HG03457 (cell line): ENCODE measurements at regions not wholly inside any gene's neighbourhood (a gene's known extent, or its start where the extent isn't known, plus 50 kb on each side); places are given as distances from the start of the nearest gene placed in this dataset.
"Not testable (repeated sequence)": the region's sequence is repeated elsewhere in the genome, so short reads cannot be mapped to it uniquely, and the experiment has no call there.

Experiments
- ATAC-seq: cut with Tn5 transposase; IDR thresholded peaks from one replicate; pipeline ENCODE4 v1.9.1; 2021; ENCODE audit warnings: moderate number of reproducible peaks; ENCODE audit not compliant: unreplicated experiment

DNA sequence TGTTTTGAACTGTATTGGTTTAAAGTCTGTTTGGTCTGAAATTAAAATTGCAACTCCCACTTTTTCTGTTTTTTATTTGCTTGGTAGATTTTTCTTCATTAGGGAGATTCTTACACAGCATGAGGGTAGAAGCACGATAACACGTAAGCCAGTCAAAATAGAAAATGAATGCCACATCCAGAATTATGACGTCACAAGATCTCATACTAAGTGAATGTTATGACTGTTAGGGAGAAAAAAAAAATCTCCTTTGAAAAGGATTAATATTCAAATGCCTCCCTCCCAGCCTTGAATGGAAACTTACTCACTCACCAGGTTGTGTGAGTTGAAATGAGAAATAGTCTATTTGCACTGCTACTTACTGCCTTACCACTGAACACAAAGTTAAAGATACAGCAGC, 670.8 kb downstream of the TFAP2A start:
- no peak for ATAC-seq

GRCh38 chr6:9732056-9732455, 682.8 kb downstream of the TFAP2A start:
- ATAC-seq: no peak

DNA sequence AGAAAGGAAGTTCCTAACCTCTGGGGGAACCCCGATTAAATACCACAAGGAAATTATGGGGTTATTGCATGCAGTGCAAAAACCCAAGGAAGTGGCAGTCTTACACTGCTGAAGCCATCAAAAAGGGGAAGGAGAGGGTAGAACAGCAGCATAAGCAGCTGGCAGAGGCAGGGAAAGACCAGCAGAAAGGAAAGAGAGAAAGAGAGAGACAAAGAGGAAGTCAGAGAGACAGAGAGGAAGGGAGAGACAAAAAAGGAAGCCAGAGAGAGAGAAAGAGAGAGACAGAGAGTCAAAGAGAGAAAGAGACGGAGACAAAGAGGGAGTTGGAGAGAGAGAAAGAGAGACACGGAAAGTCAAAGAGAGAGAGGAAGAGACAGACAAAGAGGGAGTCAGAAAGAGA, 689.1 kb downstream of the TFAP2A start:
- ATAC-seq: not testable (repeated sequence)

DNA sequence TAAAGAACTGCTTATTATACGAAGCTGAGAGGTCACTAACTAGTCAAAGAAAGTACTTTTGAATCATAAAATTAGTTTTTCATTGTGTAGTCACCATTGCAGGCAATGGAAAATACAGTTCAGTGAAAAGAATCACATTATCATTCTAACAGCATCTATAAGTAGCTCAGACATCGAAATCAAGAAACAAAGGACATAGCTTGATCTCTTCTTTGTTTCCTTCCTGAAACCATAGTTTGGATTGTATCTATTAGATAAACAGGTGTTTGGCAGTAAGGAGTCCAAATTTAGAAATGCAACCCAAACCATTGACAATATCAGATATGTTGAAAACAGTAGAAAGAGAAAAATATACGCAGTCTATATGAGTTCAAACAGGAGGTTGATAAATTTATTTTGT, 697.3 kb downstream of the TFAP2A start:
- no peak for ATAC-seq

DNA sequence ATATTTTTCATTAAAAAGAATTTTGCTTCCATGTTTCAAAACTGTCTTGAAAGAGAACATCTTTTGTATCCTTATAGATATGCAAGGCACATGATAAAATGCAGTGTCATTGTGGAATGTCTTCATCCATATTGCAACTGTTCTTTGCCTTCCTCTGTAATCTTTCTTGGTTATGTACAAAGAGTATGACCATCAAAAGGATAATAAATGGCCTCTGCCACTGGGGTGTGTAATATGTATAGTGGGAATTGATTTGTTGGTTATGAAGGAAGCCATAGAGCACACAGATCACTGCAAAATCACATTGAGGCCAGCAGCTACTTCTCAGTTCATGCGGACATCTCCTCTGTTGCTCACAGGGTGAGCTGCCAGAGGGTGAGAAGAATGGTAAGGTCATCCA, 703.5 kb downstream of the TFAP2A start:
- ATAC-seq: no peak

- no peak for ATAC-seq
These were observed 704.3 kb downstream of the TFAP2A start for GRCh38 chr6:9710574-9710973.

DNA sequence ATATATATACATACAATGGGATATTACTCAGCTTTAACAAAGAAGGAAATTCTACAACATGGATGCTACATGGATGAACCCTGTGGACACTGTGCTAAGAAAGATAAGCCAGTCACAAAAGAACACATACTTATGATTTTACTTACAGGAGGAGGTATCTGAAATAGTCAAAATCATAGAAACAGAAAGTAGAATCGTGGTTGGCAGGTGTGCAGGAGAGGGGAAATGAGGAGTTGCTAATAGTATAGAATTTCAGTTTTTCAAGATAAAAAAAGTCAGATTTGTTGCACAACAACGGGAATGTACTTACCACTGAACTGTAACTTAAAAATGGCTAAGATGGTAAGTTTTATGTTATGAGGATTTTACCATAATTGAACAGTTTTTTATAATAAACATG, 706.3 kb downstream of the TFAP2A start:
- no peak for ATAC-seq

DNA sequence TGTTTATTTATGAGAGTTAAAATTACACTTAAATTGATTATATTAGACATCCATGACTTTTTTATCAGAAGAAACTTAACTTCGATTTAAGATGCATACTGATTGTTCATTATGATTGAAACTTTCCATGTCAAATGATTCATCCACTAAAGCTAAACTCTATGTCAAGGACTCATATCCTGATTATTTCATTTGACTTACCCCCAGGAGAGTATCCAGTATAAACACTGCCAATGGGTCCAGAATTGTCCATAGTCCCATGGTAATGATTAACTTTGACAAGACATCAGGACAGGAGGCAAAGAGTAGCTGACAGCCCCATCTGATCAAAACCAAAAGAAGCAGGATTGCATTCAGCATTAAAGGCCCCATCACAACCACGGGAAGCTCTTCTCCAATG, 709.9 kb downstream of the TFAP2A start:
- no peak for ATAC-seq

DNA sequence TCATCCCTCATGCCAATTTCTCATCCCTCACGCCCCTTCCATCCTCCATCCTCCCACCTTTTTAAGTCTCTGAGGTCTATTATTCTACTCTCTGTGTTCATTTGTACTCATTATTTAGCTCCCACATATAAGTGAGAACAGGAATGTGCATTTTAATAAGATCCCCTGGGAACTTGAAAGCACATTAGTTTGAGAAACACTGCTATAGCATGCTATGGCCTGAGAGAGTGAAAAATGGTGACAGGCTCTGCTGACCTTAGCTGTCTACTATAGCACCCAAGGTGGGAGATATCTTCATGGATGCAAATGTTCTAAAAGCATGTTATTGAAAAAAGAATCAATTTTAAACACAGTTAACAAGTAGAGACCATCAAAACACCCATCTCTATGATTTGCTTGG, 712.0 kb downstream of the TFAP2A start:
- ATAC-seq: no peak

- ATAC-seq: no peak
These were observed 715.0 kb downstream of the TFAP2A start for GRCh38 chr6:9699888-9700287.

GRCh38 chr6:9697263-9697931, 717.5 kb downstream of the TFAP2A start:
- no peak for ATAC-seq

DNA sequence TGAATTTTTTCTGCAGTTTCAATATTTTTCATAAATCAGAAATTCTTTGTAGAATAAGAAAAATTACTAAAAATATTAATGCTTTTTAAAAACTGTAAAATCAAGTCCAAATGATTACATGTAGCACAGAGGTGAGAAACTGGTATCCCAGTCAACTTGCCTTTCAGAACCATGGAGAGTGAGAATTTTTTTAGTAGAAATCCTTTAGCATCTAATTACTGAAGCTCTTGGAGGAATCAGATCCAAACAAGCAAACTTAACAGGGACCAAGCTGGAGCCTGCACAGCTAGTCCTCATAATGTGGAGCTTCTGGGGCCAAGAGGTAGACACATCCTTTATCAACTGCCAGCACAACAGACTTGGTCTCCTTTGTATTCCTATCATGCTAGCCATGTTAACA, 724.5 kb downstream of the TFAP2A start:
- no peak for ATAC-seq

GRCh38 chr6:9680727-9681126, 734.1 kb downstream of the TFAP2A start:
- ATAC-seq: not testable (repeated sequence)

DNA sequence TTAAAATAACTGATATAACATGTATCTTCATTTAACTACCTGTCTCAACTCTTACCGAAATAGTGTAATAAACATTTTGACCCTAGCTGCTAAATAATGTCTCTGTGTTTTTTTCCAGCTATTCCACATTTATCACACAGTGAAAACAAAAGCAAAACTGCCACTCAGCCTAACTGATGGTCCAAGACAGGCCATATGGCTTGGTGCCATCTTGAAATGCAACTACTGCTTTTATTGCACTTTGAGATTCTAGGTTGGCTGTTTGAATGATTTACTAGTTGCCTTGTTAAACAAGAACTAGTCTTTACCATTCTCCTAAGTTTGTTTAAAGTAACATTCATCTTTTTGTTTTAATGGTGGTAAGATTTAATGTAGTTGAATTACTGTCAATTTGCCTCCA, 739.8 kb downstream of the TFAP2A start:
- no peak for ATAC-seq

DNA sequence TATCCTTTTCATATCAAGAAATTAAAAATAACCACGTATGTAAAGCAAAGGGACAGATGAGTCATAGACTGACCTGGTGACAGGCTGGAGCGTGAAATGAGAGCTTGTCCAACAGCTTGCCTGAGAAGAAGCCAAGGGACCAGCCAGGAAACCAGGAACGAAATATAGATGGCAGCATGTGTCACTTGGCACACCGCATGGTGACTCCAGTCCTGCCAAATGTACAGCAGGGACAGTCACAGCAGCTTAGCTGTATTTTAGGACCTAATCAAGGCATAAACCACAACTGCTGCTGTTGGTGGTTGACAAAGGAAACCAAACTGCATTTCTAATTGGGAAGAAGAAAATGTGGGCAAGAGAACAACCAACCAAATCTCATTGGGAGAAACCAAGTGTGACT, 755.0 kb downstream of the TFAP2A start:
- no peak for ATAC-seq

DNA sequence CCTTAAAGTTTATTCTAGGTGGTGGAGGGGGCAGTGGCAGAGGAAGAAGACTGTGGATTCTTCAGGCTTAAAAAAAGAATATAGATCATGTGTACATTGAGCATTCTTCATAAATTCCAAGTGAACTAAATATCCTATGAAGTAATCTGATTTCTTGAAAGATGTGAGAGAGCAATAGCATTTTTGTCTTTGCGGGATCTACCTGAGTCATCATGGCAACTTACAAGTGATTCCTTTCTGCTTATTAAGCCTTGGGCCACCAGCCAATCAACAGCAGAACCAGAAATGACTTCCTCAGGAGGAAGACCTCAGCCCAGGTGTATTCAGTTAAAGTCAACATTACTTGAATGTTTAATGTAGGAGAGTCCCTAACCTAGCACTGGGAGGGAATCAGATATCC, 756.9 kb downstream of the TFAP2A start:
- ATAC-seq: no peak

DNA sequence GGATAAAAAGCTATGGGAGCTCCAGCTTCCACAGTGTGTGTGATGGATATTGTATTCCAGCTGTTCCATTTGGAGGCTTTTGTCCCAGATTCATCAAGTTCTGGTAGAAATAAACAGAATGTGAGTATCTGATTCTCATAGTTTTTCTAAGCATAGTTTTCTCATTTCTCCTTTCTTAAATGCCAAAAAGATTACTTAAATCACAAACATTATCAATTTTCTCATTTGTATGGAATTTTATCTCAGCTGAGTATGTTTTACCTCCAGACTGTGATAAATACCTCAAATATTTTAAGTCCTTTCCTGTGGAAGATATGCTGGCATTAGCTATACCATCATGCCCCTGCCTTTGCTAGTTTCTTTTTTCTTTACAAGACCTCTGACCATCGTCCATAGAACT, 767.3 kb downstream of the TFAP2A start:
- no peak for ATAC-seq

DNA sequence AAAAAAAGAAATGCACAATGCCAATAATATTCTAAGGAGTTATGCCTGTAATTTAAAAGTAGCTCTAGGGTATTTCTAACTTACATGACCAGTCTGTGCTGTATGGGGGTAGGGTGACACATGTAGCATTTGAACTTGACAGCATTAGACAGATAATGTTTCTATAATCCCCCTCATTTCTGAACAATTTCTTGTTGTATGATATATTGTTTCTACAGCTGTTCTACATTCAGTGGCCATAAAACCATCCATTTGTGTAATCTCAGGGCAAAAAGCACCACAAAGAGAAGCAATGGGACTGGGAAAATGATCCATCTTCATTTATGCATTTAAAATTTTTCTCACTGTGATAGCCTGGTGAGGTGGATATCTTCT, 767.8 kb downstream of the TFAP2A start:
- no peak for ATAC-seq

DNA sequence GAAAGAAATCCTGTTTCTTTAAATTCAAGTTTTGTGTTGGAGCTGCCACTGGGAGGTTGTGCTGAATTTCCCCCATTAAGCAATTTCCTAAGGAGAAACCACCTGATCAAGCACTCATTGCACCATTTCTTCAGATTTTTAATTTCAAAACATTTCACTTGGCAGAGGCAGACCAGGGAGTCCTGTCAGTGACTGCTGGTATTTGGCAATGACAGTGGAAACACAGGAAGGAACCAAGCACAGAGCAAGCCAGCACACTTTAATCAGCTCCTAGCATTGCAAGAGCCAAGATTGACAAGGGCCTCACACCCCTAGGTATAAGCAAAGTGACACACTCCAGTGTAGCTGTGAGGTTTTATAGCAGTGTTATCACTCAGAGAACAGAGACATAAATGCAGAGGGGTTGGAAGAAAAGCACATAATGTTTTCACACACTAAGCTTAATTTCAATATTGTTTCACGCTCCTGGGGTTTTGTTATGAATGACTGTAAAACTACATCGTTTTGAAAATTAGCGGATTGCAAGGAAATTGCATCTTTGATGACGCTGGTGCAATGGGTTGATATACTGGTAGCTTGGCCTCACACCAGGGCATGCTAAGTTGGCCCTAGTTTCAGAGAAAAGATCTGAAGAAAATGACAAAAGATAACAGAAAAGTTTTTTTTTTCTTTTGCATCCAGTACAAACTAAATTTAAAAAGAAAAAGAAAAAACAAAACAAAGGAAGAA, 768.4 kb downstream of the TFAP2A start:
- no peak for ATAC-seq

- no peak for ATAC-seq
These were observed 776.0 kb downstream of the TFAP2A start for GRCh38 chr6:9638861-9639260.

GRCh38 chr6:9634776-9635175, 780.1 kb downstream of the TFAP2A start:
- no peak for ATAC-seq

- ATAC-seq: no peak
These were observed 782.8 kb downstream of the TFAP2A start for GRCh38 chr6:9632026-9632425.

- no peak for ATAC-seq
These were observed 786.1 kb downstream of the TFAP2A start for GRCh38 chr6:9628819-9629218.
